Mesendoderm (in vitro differentiated cells): ENCODE measurements at regions not wholly inside any gene's neighbourhood (a gene's known extent, or its start where the extent isn't known, plus 50 kb on each side); places are given as distances from the start of the nearest gene placed in this dataset.

Experiments used
- DNase-seq: peaks from one replicate; pipeline ENCODE4 v3.0.0; 2013
- H2AK5ac ChIP-seq: 2 replicates; pipeline ENCODE4 v1.6.1; 2013; ENCODE audit warnings: low read length, inconsistent platforms
- H2BK120ac ChIP-seq: 2 replicates; pipeline ENCODE4 v1.6.1; 2013; ENCODE audit warnings: low read depth, mild to moderate bottlenecking, low read length, moderate library complexity, mixed read lengths
- H2BK15ac ChIP-seq: replicated peaks from 2 replicates; pipeline ENCODE4 v1.6.1; 2013; ENCODE audit warnings: low read depth, mild to moderate bottlenecking, moderate library complexity
- H2BK5ac ChIP-seq: 2 replicates; pipeline ENCODE4 v1.6.1; 2013; ENCODE audit warnings: low read length, inconsistent platforms
- H3K18ac ChIP-seq: 2 replicates; pipeline ENCODE4 v1.6.1; 2013; ENCODE audit warnings: mild to moderate bottlenecking, low read length, mixed read lengths
- H3K23ac ChIP-seq: one replicate; pipeline ENCODE4 v1.6.1; 2013; ENCODE audit warnings: low read length
- H3K27ac ChIP-seq: 2 replicates; pipeline ENCODE4 v1.5.1; 2013; ENCODE audit warnings: low read depth, mild to moderate bottlenecking, inconsistent platforms, low read length, moderate library complexity
- H3K27me3 ChIP-seq: 2 replicates; pipeline ENCODE4 v1.6.1; 2013; ENCODE audit warnings: low read length, control low read depth, mild to moderate bottlenecking, inconsistent platforms; ENCODE audit not compliant: insufficient read depth, poor library complexity
- H3K36me3 ChIP-seq: 2 replicates; pipeline ENCODE4 v1.6.1; 2013; ENCODE audit warnings: low read length, inconsistent platforms; ENCODE audit not compliant: control insufficient read depth, insufficient read depth
- H3K4ac ChIP-seq: one replicate; pipeline ENCODE4 v1.6.1; 2013; ENCODE audit warnings: low read depth, mild to moderate bottlenecking, low read length, moderate library complexity
- H3K4me1 ChIP-seq: 2 replicates; pipeline ENCODE4 v1.6.1; 2013; ENCODE audit warnings: low read depth, low read length, inconsistent platforms; ENCODE audit not compliant: control insufficient read depth
- H3K4me2 ChIP-seq: 2 replicates; pipeline ENCODE4 v1.6.1; 2013; ENCODE audit warnings: low read length
- H3K4me3 ChIP-seq: 2 replicates; pipeline ENCODE4 v1.5.1; 2013; ENCODE audit warnings: mild to moderate bottlenecking, low read length
- H3K56ac ChIP-seq: one replicate; pipeline ENCODE4 v1.6.1; 2013; ENCODE audit warnings: low read length
- H3K79me1 ChIP-seq: 2 replicates; pipeline ENCODE4 v1.6.1; 2013; ENCODE audit warnings: low read length, inconsistent platforms
- H3K79me2 ChIP-seq: 2 replicates; pipeline ENCODE4 v1.6.1; 2013; ENCODE audit warnings: mild to moderate bottlenecking, low read length; ENCODE audit not compliant: control insufficient read depth, insufficient read depth
- H3K9ac ChIP-seq: 2 replicates; pipeline ENCODE4 v1.6.1; 2013; ENCODE audit warnings: low read length, inconsistent platforms
- H4K5ac ChIP-seq: one replicate; pipeline ENCODE4 v1.6.1; 2013; ENCODE audit warnings: low read length
- H4K8ac ChIP-seq: one replicate; pipeline ENCODE4 v1.6.1; 2013; ENCODE audit warnings: low read depth, mild to moderate bottlenecking, control low read depth, low read length, moderate library complexity
- WGBS: extraction: QIAGEN DNeasy Blood & Tissue Kit; methylation state at CpG from one replicate; pipeline ENCODE4 v1.1.7; 2013; ENCODE audit warnings: low lambda C conversion rate, missing lambda C conversion rate; ENCODE audit not compliant: insufficient coverage; ENCODE audit errors: extremely low coverage; 5-methylcytosine and 5-hydroxymethylcytosine counted together

DNA sequence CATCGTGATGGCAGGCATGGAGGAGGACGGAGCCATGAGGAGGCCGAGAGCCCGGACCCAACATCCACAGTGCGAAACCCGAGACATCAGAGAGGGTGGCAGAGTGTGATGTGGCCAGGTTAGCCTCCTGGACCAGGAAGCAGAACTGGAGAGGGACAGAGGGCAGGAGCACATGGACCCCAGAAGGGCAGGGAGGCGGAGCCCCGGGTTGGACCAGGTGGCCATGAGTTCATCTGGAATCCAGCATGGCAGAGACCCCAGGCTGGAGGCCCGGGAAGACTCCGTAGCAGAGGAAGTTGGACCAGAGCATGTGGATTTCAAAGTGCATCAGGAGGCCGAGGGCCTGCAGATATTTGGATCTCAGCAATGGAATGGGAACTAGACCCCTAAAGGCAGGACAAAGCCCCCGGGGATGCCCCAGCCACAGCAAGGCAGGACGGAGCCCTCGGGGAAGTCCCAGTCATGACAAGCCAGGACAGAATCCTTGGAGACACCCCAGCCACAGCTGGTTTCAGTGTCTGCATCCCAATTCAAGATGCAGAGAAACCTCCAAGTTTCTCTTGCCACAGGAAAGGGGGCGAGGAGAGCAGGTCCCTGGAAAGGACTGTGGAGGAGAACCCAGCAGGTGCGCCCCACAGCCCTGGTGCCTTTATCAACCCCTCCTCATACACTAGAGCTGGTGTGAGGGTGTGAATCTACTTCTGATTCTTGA, 1393.4 kb downstream of the BRD1 start:
- H3K18ac ChIP-seq: no peak overlapping the region
- WGBS: no CpG with 5 or more reads among the region's 16 CpGs
- H2BK5ac ChIP-seq: no peak overlapping the region
- no peak overlapping the region for H3K4me2 ChIP-seq
- H3K4me1 ChIP-seq: no peaks in the 10 kb centered on the region
- no peaks in the 10 kb centered on the region for H3K27me3 ChIP-seq
- no peak overlapping the region for H2AK5ac ChIP-seq
- no peak overlapping the region for H2BK15ac ChIP-seq
- H3K9ac ChIP-seq: no peak overlapping the region
- no peak overlapping the region for H3K23ac ChIP-seq
- no peaks in the 10 kb centered on the region for H3K79me2 ChIP-seq
- no peak overlapping the region for H4K8ac ChIP-seq
- no peaks in the 10 kb centered on the region for H3K79me1 ChIP-seq
- DNase-seq: no peak
- no peaks in the 10 kb centered on the region for H3K36me3 ChIP-seq
- no peak overlapping the region for H4K5ac ChIP-seq
- no peak overlapping the region for H3K27ac ChIP-seq
- no peak overlapping the region for H3K4ac ChIP-seq
- H2BK120ac ChIP-seq: no peak overlapping the region
- no peak overlapping the region for H3K56ac ChIP-seq
- H3K4me3 ChIP-seq: no peak overlapping the region

DNA sequence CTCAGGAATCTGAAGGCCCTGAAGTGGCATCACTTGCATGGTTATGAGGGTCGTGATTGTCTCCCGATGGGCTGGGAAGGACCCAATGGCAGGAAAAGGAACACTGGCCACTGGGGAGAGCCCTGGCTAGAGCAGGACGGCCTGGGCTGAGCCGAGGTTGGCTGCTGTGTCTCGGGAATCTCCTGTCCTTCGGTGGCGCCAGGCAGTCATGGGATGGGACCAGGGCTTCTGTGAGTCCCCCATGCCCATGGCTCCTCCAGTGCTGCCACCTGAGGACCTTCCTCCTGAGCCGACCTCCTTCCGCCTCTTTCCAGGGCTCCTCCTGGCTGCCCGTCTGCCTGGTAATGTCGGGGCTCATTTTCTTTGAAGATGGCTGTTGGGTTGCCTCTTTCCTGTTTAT, 1394.0 kb downstream of the BRD1 start:
- no CpG with 5 or more reads among the region's 11 CpGs for WGBS
- no peak overlapping the region for H4K8ac ChIP-seq

DNA sequence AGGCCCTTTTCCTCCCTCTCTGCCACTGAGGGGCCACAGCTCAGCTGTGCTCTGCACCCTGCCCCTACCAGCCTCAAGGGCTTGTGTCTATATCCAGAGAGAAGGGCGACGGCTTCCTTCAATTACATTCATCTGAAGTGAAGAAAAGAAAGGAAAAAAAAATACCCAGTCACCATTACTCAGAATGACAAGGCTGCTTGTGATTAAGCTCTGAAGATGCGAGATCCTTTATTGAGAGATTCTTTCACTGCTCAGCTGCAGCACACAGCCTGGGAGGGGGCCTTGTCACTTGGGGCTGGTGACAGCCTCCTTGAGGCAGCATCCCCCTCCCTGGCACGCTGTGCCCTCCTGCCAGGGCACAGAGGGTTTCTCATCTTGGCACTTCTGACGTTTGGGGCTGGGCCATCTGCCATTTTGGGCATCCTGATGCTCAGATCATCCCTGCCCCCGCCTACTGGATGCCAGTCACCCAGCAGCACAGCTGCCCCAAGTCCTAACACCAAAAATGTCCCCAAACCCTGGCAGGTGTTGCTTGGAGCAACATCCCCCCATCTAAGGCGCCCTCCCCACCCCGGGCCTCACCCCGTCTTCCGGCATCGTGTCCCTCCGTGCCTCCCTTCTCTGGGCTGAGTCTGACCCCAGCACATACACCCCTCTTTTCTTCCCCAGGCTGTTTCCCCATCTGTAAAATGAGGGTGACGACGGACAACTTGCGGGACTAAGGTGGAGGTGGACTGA, 1394.7 kb downstream of the BRD1 start:
- no peak overlapping the region for H3K18ac ChIP-seq
- H4K8ac ChIP-seq: no peak overlapping the region
- DNase-seq: no peak
- H3K4ac ChIP-seq: no peak overlapping the region
- H3K4me1 ChIP-seq: peaks cover 5% of the 10 kb centered on the region
- no peak overlapping the region for H2BK120ac ChIP-seq
- no peak overlapping the region for H2AK5ac ChIP-seq
- no peak overlapping the region for H3K4me2 ChIP-seq
- H3K36me3 ChIP-seq: no peaks in the 10 kb centered on the region
- H3K9ac ChIP-seq: no peak overlapping the region
- no CpG with 5 or more reads among the region's 15 CpGs for WGBS
- no peak overlapping the region for H3K4me3 ChIP-seq
- H2BK5ac ChIP-seq: no peak overlapping the region
- H3K56ac ChIP-seq: no peak overlapping the region
- H4K5ac ChIP-seq: no peak overlapping the region
- H3K79me1 ChIP-seq: no peaks in the 10 kb centered on the region
- H3K79me2 ChIP-seq: no peaks in the 10 kb centered on the region
- no peak overlapping the region for H3K23ac ChIP-seq
- H3K27ac ChIP-seq: no peak overlapping the region
- no peak overlapping the region for H2BK15ac ChIP-seq
- no peaks in the 10 kb centered on the region for H3K27me3 ChIP-seq

More for the DNA sequence above, 1394.0 kb downstream of the BRD1 start:
- H3K56ac ChIP-seq: no peak overlapping the region
- H3K27me3 ChIP-seq: no peaks in the 10 kb centered on the region
- H3K79me2 ChIP-seq: no peaks in the 10 kb centered on the region
- DNase-seq: no peak
- no peak overlapping the region for H2BK5ac ChIP-seq
- H3K79me1 ChIP-seq: no peaks in the 10 kb centered on the region
- H3K4me2 ChIP-seq: no peak overlapping the region
- no peak overlapping the region for H3K23ac ChIP-seq
- H2BK120ac ChIP-seq: no peak overlapping the region
- no peak overlapping the region for H3K4ac ChIP-seq
- no peak overlapping the region for H2AK5ac ChIP-seq
- no peak overlapping the region for H4K5ac ChIP-seq
- no peak overlapping the region for H3K4me3 ChIP-seq
- no peak overlapping the region for H2BK15ac ChIP-seq
- H3K18ac ChIP-seq: no peak overlapping the region
- no peak overlapping the region for H3K9ac ChIP-seq
- no peak overlapping the region for H3K27ac ChIP-seq
- H3K4me1 ChIP-seq: peaks cover 2% of the 10 kb centered on the region
- no peaks in the 10 kb centered on the region for H3K36me3 ChIP-seq

DNA sequence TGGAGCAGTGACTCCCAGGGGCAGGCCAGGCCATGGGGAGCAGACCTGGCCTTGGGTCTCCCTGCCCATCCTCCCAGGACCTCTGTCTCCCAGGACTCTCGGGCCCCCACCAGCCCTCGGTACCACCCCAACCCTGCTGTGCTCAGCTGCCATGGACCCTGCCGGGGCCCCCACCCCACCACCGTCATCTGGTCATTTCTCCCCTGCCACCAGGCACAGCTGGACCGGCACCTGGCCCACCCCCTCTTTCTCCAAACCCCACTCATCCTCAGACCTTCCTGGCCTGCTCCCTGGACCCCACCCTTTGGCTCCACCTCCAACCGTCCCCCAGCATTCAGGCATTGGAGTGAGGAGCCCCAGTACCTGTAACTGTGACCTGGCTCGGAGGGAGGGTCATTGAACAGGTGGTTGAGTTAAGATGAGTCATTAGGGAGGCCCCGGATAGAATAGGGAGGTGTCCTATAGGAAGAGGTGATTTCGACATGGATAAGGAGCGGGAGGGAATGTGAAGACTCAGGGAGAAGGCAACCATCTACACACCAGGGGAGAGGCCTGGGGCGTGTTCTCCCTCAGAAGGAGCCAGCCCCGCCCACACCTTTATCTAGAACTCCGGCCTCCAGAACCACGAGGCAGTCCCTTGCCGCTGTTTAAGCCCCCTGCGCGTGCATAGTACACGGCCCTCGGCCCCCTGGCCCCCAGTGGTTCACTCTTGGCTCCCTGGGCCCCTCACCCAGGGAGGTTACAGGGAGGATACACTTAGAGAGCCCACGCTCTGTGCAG, 1395.9 kb downstream of the BRD1 start:
- Histone ChIP-seq H4K8ac (no peak overlapping the region), H3K9ac (no peak overlapping the region), H3K56ac (no peak overlapping the region), H3K4me2 (no peak overlapping the region), H3K27ac (no peak overlapping the region), H3K27me3 (no peaks in the 10 kb centered on the region), H3K79me1 (no peaks in the 10 kb centered on the region), H3K36me3 (no peaks in the 10 kb centered on the region), H3K18ac (no peak overlapping the region), H3K4me1 (peaks cover 5% of the 10 kb centered on the region), H2BK15ac (no peak overlapping the region), H3K4me3 (no peak overlapping the region), H2BK120ac (no peak overlapping the region), H4K5ac (no peak overlapping the region), H3K23ac (no peak overlapping the region), H3K4ac (no peak overlapping the region), H2BK5ac (no peak overlapping the region), H2AK5ac (no peak overlapping the region), H3K79me2 (no peaks in the 10 kb centered on the region)
- WGBS: no CpG with 5 or more reads among the region's 20 CpGs
- peak; percentile 61 for DNase-seq

DNA sequence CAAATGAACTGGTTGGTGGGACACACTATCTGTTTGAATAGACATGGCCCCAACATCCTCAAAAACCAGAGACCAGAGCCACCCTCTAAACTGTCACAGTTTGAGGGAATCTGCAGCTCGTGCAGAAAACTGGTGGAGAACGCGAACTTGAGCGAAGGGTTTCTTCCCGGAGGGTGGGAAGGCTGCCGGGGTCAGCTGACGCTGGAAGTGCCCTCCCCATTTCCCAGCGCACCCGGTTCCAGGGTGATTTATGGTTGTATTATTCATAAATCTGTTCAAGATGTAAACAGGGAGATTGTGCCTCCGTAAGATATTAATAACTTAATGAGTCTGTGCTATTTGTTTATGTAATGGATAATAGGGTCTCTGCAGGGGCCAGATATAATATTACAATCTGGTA, 1396.7 kb downstream of the BRD1 start:
- Histone ChIP-seq H3K4ac (no peak overlapping the region), H3K9ac (no peak overlapping the region), H3K36me3 (no peaks in the 10 kb centered on the region), H3K27me3 (no peaks in the 10 kb centered on the region), H3K56ac (no peak overlapping the region), H3K79me1 (no peaks in the 10 kb centered on the region), H2BK15ac (no peak overlapping the region), H2BK120ac (no peak overlapping the region), H4K8ac (no peak overlapping the region), H2BK5ac (no peak overlapping the region), H2AK5ac (no peak overlapping the region), H3K18ac (no peak overlapping the region), H4K5ac (no peak overlapping the region), H3K27ac (no peak overlapping the region), H3K4me2 (no peak overlapping the region), H3K23ac (no peak overlapping the region), H3K4me1 (peaks cover 5% of the 10 kb centered on the region), H3K4me3 (no peak overlapping the region), H3K79me2 (no peaks in the 10 kb centered on the region)
- WGBS: no CpG with 5 or more reads among the region's 10 CpGs
- no peak for DNase-seq
